ENCODE measurements at regions not wholly inside any gene's neighbourhood (a gene's known extent, or its start where the extent isn't known, plus 50 kb on each side); places are given as distances from the start of the nearest gene placed in this dataset.

DNA sequence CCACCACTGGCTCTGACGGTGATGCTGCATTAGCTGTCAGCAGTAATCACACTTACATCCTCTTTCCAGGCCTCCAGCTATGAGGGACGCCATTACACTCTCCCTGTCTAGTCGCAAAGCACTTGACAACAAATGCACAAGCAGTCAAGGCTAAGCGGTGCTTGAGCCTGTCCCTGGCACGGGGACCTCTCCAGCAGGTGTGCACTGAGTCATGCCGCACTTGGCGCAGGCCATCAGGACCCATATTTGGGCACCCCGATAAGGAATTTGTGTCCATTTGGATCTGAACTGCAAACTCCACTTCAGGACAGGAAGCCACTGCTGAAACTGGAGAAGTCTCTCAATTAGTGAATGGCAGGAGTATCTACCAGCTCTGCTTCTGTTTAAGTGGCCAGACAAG is 301.9 kb upstream of the OBI1 start:
- Histone ChIP-seq H4K20me1 (ENCODE audit: insufficient read depth) (no peaks in the 10 kb centered on the region), H3K36me3 (ENCODE audit: low read depth) (no peaks in the 10 kb centered on the region), H3K9ac (no peak overlapping the region), H3K9me3 (ENCODE audit: low read depth) (no peaks in the 10 kb centered on the region), H3K4me2 (ENCODE audit: unreplicated experiment) (no peak overlapping the region), H3K4me1 (ENCODE audit: insufficient read depth) (no peaks in the 10 kb centered on the region), H2AFZ (no peak overlapping the region), H3K27ac (no peak overlapping the region), H3K9me2 (ENCODE audit: insufficient read depth) (no peaks in the 10 kb centered on the region), H3F3A (ENCODE audit: insufficient read depth) (no peaks in the 10 kb centered on the region), H3K27me3 (replicated peaks; ENCODE audit: insufficient read depth) (no peaks in the 10 kb centered on the region), H3K79me2 (ENCODE audit: insufficient read depth) (no peaks in the 10 kb centered on the region), H3K4me3 (no peak overlapping the region)
- DNase-seq = no peak
- TF ChIP-seq EZH2phosphoT487 (IDR thresholded peaks at IDR 0.05; ENCODE audit: insufficient read depth, low read depth) (no peak), EZH2 (IDR thresholded peaks at IDR 0.05; ENCODE audit: insufficient read depth, poor library complexity, severe bottlenecking) (no peak)
- in situ Hi-C loops (cut with MboI) = no loop called here
- 39 to 45% methylated on average over 8 of the region's 8 CpGs for WGBS, 2 experiments (ENCODE audit: low coverage in 1 of 2, low lambda C conversion rate in 2 of 2, missing lambda C conversion rate in 2 of 2)

DNA sequence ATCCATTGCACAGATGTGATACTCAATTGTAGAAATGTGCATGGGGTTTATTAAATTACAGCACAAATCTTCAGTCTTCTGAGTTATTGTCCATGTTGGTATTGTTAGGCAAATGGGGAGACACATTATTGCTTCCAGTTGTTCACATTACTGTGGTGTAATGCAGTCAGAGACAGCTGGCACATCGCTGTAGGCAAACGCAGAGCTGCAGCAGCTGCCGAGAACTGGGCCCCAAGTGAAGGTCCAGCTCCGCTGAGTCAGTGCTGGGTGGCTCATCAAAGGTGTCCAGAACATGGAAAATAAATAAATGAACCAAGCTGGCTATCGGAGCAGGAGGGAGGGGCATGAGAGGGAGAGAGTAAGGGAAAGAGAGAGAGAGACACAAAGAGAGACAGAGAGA is 299.1 kb upstream of the OBI1 start:
- H3F3A ChIP-seq (ENCODE audit: insufficient read depth) = no peaks in the 10 kb centered on the region
- H3K4me3 ChIP-seq = no peak overlapping the region
- H4K20me1 ChIP-seq (ENCODE audit: insufficient read depth) = no peaks in the 10 kb centered on the region
- H3K27ac ChIP-seq = no peak overlapping the region
- H3K9ac ChIP-seq = no peak overlapping the region
- no peaks in the 10 kb centered on the region for H3K4me1 ChIP-seq (ENCODE audit: insufficient read depth)
- no peaks in the 10 kb centered on the region for H3K36me3 ChIP-seq (ENCODE audit: low read depth)
- no peaks in the 10 kb centered on the region for H3K79me2 ChIP-seq (ENCODE audit: insufficient read depth)
- no peak for TF ChIP-seq EZH2 (IDR thresholded peaks at IDR 0.05; ENCODE audit: insufficient read depth, poor library complexity, severe bottlenecking)
- no peak for TF ChIP-seq EZH2phosphoT487 (IDR thresholded peaks at IDR 0.05; ENCODE audit: insufficient read depth, low read depth)
- 7 to 8% methylated on average over 5 of the region's 5 CpGs for WGBS, 2 experiments (ENCODE audit: low coverage in 1 of 2, low lambda C conversion rate in 2 of 2, missing lambda C conversion rate in 2 of 2)
- DNase-seq = peak; percentile 3
- in situ Hi-C loops (cut with MboI) = no loop called here
- no peak overlapping the region for H2AFZ ChIP-seq
- no peaks in the 10 kb centered on the region for H3K27me3 ChIP-seq (replicated peaks; ENCODE audit: insufficient read depth)
- no peaks in the 10 kb centered on the region for H3K9me2 ChIP-seq (ENCODE audit: insufficient read depth)
- H3K9me3 ChIP-seq (ENCODE audit: low read depth) = no peaks in the 10 kb centered on the region
- H3K4me2 ChIP-seq (ENCODE audit: unreplicated experiment) = no peak overlapping the region

DNA sequence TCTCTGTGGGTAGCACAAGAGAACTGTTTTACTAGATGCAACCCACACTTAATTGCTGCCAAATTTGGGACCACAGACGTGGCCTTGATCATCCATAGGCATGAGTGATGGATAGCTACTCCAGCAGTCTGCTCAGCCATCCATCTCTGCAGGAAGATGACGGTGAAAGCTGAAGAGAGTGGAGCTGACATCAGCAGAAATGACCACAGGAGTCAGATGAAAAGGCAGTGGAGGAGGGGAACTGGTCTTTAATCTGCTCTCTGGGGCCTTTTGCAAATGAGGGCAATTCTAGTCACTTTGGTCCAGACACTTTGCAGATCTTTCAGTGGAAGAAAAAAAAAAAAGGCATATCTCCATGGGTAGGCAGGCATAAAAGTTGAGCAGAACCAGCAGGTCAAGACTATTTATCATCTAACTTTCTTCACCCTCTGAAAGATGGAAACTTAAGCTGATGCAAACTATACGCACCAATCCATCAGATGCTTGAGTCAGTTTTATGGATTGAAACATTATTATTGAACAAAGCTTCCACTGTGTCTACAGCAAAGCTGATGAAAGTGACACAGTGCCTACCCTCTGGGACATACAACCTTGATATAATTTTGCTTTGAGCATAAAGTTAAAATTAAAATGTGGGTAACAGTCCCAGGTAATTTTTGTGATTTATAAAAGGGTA is 281.6 kb upstream of the OBI1 start:
- Histone ChIP-seq H3K9ac (no peak overlapping the region), H3F3A (ENCODE audit: insufficient read depth) (no peaks in the 10 kb centered on the region), H3K9me3 (ENCODE audit: low read depth) (no peaks in the 10 kb centered on the region), H3K79me2 (ENCODE audit: insufficient read depth) (no peaks in the 10 kb centered on the region), H3K27ac (no peak overlapping the region), H3K9me2 (ENCODE audit: insufficient read depth) (no peaks in the 10 kb centered on the region), H3K4me1 (ENCODE audit: insufficient read depth) (no peaks in the 10 kb centered on the region), H3K4me3 (no peak overlapping the region), H3K4me2 (ENCODE audit: unreplicated experiment) (no peak overlapping the region), H3K27me3 (replicated peaks; ENCODE audit: insufficient read depth) (no peaks in the 10 kb centered on the region), H3K36me3 (ENCODE audit: low read depth) (no peaks in the 10 kb centered on the region), H4K20me1 (ENCODE audit: insufficient read depth) (no peaks in the 10 kb centered on the region), H2AFZ (no peak overlapping the region)
- 0 to 1% methylated on average over 3 of the region's 3 CpGs for WGBS, 2 experiments (ENCODE audit: low coverage in 1 of 2, low lambda C conversion rate in 2 of 2, missing lambda C conversion rate in 2 of 2)
- in situ Hi-C loops (cut with MboI) = no loop called here
- DNase-seq = no peak
- TF ChIP-seq EZH2 (IDR thresholded peaks at IDR 0.05; ENCODE audit: insufficient read depth, poor library complexity, severe bottlenecking) (no peak), EZH2phosphoT487 (IDR thresholded peaks at IDR 0.05; ENCODE audit: insufficient read depth, low read depth) (no peak)

DNA sequence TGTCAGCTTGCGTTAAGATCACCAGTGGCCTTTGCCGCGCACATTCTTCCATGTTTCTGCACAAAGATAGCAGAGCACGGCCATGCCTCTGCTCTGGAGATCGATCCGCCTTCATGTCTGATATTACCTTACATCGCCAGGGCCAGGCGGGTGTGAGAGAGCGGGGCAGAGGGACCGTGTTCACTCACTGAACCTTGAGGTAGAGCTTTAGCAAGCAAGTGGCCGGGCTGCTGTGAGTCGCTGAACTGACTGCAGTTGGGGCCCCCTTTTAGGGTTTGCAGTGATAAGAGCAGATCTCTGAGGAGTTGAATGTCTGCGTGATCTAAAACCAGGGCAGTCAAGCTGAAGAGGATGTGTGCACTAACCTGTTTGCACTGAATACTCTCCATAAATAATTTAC is 275.4 kb upstream of the OBI1 start:
- Histone ChIP-seq H3K36me3 (ENCODE audit: low read depth) (no peaks in the 10 kb centered on the region), H4K20me1 (ENCODE audit: insufficient read depth) (no peaks in the 10 kb centered on the region), H3K4me2 (ENCODE audit: unreplicated experiment) (no peak overlapping the region), H3K79me2 (ENCODE audit: insufficient read depth) (no peaks in the 10 kb centered on the region), H3K9me2 (ENCODE audit: insufficient read depth) (no peaks in the 10 kb centered on the region), H3K4me1 (ENCODE audit: insufficient read depth) (no peaks in the 10 kb centered on the region), H3K9me3 (ENCODE audit: low read depth) (no peaks in the 10 kb centered on the region), H3K4me3 (no peak overlapping the region), H3K27ac (no peak overlapping the region), H3F3A (ENCODE audit: insufficient read depth) (no peaks in the 10 kb centered on the region), H2AFZ (no peak overlapping the region), H3K9ac (no peak overlapping the region), H3K27me3 (replicated peaks; ENCODE audit: insufficient read depth) (no peaks in the 10 kb centered on the region)
- TF ChIP-seq EZH2 (IDR thresholded peaks at IDR 0.05; ENCODE audit: insufficient read depth, poor library complexity, severe bottlenecking) = no peak
- TF ChIP-seq EZH2phosphoT487 (IDR thresholded peaks at IDR 0.05; ENCODE audit: insufficient read depth, low read depth) = no peak
- 48 to 52% methylated on average over 13 of the region's 13 CpGs for WGBS, 2 experiments (ENCODE audit: low coverage in 1 of 2, low lambda C conversion rate in 2 of 2, missing lambda C conversion rate in 2 of 2)
- in situ Hi-C loops (cut with MboI) = no loop called here
- no peak for DNase-seq

DNA sequence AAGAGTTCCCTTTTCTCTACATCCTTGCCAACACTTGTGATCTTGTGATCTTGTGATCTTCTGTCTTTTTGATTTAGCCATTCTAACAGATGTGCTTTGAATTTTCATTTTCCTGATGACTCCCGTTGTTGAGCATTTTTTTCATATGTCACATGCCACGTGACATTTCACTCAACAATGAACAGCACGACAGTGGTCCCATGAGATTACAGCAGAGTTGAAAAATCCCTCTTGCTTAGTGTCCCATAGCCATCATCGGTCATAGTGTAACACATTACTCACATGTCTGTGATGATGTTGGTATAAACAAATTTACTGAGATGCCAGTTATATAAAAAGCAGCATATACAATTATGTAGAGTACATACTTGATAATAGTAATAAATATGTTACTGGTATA is 256.1 kb upstream of the OBI1 start:
- Histone ChIP-seq H3K4me2 (ENCODE audit: unreplicated experiment) (no peak overlapping the region), H3F3A (ENCODE audit: insufficient read depth) (no peaks in the 10 kb centered on the region), H3K9ac (no peak overlapping the region), H3K9me2 (ENCODE audit: insufficient read depth) (no peaks in the 10 kb centered on the region), H3K79me2 (ENCODE audit: insufficient read depth) (no peaks in the 10 kb centered on the region), H3K27ac (no peak overlapping the region), H2AFZ (no peak overlapping the region), H3K27me3 (replicated peaks; ENCODE audit: insufficient read depth) (no peaks in the 10 kb centered on the region), H3K4me3 (no peak overlapping the region), H3K9me3 (ENCODE audit: low read depth) (no peaks in the 10 kb centered on the region), H3K4me1 (ENCODE audit: insufficient read depth) (no peaks in the 10 kb centered on the region), H3K36me3 (ENCODE audit: low read depth) (no peaks in the 10 kb centered on the region), H4K20me1 (ENCODE audit: insufficient read depth) (no peaks in the 10 kb centered on the region)
- DNase-seq = no peak
- 13 to 15% methylated on average over 4 of the region's 4 CpGs for WGBS, 2 experiments (ENCODE audit: low coverage in 1 of 2, low lambda C conversion rate in 2 of 2, missing lambda C conversion rate in 2 of 2)
- in situ Hi-C loops (cut with MboI) = no loop called here
- TF ChIP-seq EZH2phosphoT487 (IDR thresholded peaks at IDR 0.05; ENCODE audit: insufficient read depth, low read depth) (no peak), EZH2 (IDR thresholded peaks at IDR 0.05; ENCODE audit: insufficient read depth, poor library complexity, severe bottlenecking) (no peak)
